PC-9 (cell line): ENCODE measurements at regions not wholly inside any gene's neighbourhood (a gene's known extent, or its start where the extent isn't known, plus 50 kb on each side); places are given as distances from the start of the nearest gene placed in this dataset.

Source experiments
- BruUV-seq: library from RNA; stranded (reverse); fragments of 400-500 nt; replicated peaks from 2 replicates; lab custom pipeline; 2021; lab: Mats Ljungman, UMichigan
- CTCF ChIA-PET: fragments of 300-600 bp; sonication (Branson Sonifier 250); formaldehyde crosslinking; loops from one replicate; lab custom pipeline; 2022; ENCODE audit warnings: antibody characterized with exemption; lab: Charles Lee
- POLR2A ChIA-PET: fragments of 300-600 bp; sonication (Branson Sonifier 250); formaldehyde crosslinking; loops from one replicate; lab custom pipeline; 2022; ENCODE audit warnings: antibody characterized with exemption; ENCODE audit not compliant: unreplicated experiment; lab: Charles Lee
- DNase-seq, 2 experiments: peaks; one replicate each; pipeline versions ENCODE4 v3.0.0 to v3.0.0-alpha.2; 2015 to 2022; ENCODE audit warnings: mixed read lengths in 1 of 2
- H2AFZ ChIP-seq: fragments of 200-600 bp; sonication (generic); 2 replicates; pipeline ENCODE4 v1.8.1; 2017; ENCODE audit warnings: antibody characterized with exemption
- H3F3A ChIP-seq: fragments of 200-600 bp; sonication (generic); 2 replicates; pipeline ENCODE4 v1.8.1; 2017; ENCODE audit warnings: antibody characterized with exemption, mild to moderate bottlenecking, low read depth; ENCODE audit not compliant: insufficient read depth
- H3K27ac ChIP-seq: fragments of 200-600 bp; sonication (generic); 2 replicates; pipeline ENCODE4 v1.6.1; 2016; ENCODE audit warnings: mixed run types
- H3K27me3 ChIP-seq: fragments of 200-600 bp; sonication (generic); 2 replicates; pipeline ENCODE4 v1.6.1; 2016; ENCODE audit warnings: low read depth, mixed run types; ENCODE audit not compliant: insufficient read depth
- H3K36me3 ChIP-seq: fragments of 200-600 bp; sonication (generic); 2 replicates; pipeline ENCODE4 v1.6.1; 2016; ENCODE audit warnings: low read depth, mixed run types
- H3K4me1 ChIP-seq: fragments of 200-600 bp; sonication (generic); replicated peaks from 2 replicates; pipeline ENCODE4 v1.6.1; 2016; ENCODE audit warnings: mixed run types; ENCODE audit not compliant: insufficient read depth
- H3K4me2 ChIP-seq: fragments of 200-600 bp; sonication (generic); 2 replicates; pipeline ENCODE4 v1.6.1; 2017; ENCODE audit warnings: mixed run types
- H3K4me3 ChIP-seq: fragments of 200-600 bp; sonication (generic); 2 replicates; pipeline ENCODE4 v1.6.1; 2016; ENCODE audit warnings: mixed run types
- H3K79me2 ChIP-seq: fragments of 200-600 bp; sonication (generic); 2 replicates; pipeline ENCODE4 v1.6.1; 2017; ENCODE audit warnings: low read depth, mixed run types
- H3K9me2 ChIP-seq: fragments of 200-600 bp; sonication (generic); 2 replicates; pipeline ENCODE4 v1.8.1; 2017; ENCODE audit warnings: mild to moderate bottlenecking; ENCODE audit not compliant: insufficient read depth
- H3K9me3 ChIP-seq: fragments of 200-600 bp; sonication (generic); 2 replicates; pipeline ENCODE4 v1.8.1; 2016; ENCODE audit warnings: low read depth; ENCODE audit not compliant: insufficient read depth
- H4K20me1 ChIP-seq: fragments of 200-600 bp; sonication (generic); 2 replicates; pipeline ENCODE4 v1.8.1; 2017; ENCODE audit not compliant: insufficient read depth
- EZH2 ChIP-seq: fragments of 200-600 bp; sonication (generic); IDR thresholded peaks from 2 replicates; pipeline ENCODE4 v1.8.0; 2017; ENCODE audit warnings: antibody characterized with exemption, low read depth
- intact Hi-C: fragments of 100-400 bp; cut with micrococcal nuclease; formaldehyde crosslinking; loops from one replicate; pipeline ENCODE4 v1.10.0; 2022; ENCODE audit not compliant: unreplicated experiment
- TF ChIP-seq, protein P1 (sequence below): fragments of 200-600 bp; sonication (generic); conservative IDR thresholded peaks from 2 replicates; pipeline ENCODE4 v1.6.1; 2017; ENCODE audit warnings: mixed run types, antibody characterized with exemption, mild to moderate bottlenecking, moderate library complexity

DNA sequence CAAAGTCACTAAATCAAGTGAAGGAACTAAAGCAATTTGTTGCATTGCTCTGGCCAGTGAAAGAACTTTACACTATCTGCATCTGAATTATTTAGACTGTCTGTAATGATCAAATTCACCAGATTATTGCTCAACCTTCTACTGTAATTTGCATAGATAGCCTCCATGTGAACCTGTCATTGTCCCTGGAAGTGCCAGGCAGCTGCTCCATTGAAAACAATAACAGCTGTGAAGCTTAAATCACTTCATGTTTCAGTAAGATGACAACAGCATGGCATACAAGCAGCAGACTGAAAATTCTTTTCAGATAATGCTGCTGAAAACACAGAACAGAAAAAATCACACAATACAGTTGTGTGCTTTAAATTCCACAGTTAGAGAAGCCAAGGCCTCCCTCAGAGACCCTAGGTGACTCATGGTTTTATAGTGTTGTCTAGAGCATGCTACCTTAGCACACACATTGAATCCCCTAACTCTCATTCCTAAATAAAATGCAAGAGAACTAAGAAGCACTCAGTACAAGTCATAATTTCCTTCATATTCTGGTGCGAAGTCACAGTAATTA is 248.9 kb downstream of the TPBG start:
- ChIA-PET CTCF (no interaction called here), POLR2A (no interaction called here)
- no peaks in the 10 kb centered on the region for H3K79me2 ChIP-seq
- no peaks in the 10 kb centered on the region for H3K9me2 ChIP-seq
- no peaks in the 10 kb centered on the region for H4K20me1 ChIP-seq
- no peak overlapping the region for H3K4me2 ChIP-seq
- H3K9me3 ChIP-seq: no peaks in the 10 kb centered on the region
- no peaks in the 10 kb centered on the region for H3K36me3 ChIP-seq
- TF ChIP-seq, protein P1, sequence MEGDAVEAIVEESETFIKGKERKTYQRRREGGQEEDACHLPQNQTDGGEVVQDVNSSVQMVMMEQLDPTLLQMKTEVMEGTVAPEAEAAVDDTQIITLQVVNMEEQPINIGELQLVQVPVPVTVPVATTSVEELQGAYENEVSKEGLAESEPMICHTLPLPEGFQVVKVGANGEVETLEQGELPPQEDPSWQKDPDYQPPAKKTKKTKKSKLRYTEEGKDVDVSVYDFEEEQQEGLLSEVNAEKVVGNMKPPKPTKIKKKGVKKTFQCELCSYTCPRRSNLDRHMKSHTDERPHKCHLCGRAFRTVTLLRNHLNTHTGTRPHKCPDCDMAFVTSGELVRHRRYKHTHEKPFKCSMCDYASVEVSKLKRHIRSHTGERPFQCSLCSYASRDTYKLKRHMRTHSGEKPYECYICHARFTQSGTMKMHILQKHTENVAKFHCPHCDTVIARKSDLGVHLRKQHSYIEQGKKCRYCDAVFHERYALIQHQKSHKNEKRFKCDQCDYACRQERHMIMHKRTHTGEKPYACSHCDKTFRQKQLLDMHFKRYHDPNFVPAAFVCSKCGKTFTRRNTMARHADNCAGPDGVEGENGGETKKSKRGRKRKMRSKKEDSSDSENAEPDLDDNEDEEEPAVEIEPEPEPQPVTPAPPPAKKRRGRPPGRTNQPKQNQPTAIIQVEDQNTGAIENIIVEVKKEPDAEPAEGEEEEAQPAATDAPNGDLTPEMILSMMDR: no peak
- no peak overlapping the region for H3K27ac ChIP-seq
- no TSS peak for BruUV-seq
- H3F3A ChIP-seq: no peaks in the 10 kb centered on the region
- H2AFZ ChIP-seq: no peak overlapping the region
- no peaks in the 10 kb centered on the region for H3K27me3 ChIP-seq
- H3K4me1 ChIP-seq: no peaks in the 10 kb centered on the region
- H3K4me3 ChIP-seq: no peak overlapping the region
- intact Hi-C loops: no loop called here
- no peak for DNase-seq

DNA sequence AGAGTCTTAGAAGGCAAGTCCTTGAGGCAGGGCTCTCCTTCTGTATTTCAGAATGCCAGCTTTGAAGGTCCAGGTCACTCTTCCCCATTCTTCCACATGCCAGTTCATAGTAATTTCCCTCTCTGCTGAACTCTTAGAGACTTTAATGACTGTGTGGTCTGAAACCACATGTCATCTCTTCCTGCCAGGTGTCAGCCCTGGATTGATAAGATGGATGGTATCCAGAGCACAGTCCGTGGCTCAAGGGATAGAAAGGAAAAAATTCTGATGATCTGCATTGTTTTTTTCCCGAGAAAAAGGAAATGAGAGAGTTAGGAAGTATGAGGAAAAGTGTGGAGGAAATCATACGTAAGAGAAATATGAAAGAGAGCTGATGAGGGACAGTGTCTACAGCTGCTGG is 250.9 kb downstream of the TPBG start:
- H3F3A ChIP-seq: no peaks in the 10 kb centered on the region
- CTCF ChIA-PET: interaction anchor here (0.7 kb wide), 1 partner anchor 598 kb away, joined by 3 read pairs; no protein-coding TSS in a partner anchor
- H3K4me2 ChIP-seq: no peak overlapping the region
- no peak for TF ChIP-seq EZH2
- H3K4me3 ChIP-seq: no peak overlapping the region
- H4K20me1 ChIP-seq: no peaks in the 10 kb centered on the region
- no peak overlapping the region for H3K27ac ChIP-seq
- no peaks in the 10 kb centered on the region for H3K27me3 ChIP-seq
- H3K79me2 ChIP-seq: no peaks in the 10 kb centered on the region
- no peaks in the 10 kb centered on the region for H3K9me3 ChIP-seq
- no peak for DNase-seq
- intact Hi-C loops: no loop called here
- POLR2A ChIA-PET: no interaction called here
- BruUV-seq: no TSS peak
- H3K9me2 ChIP-seq: no peaks in the 10 kb centered on the region
- no peaks in the 10 kb centered on the region for H3K4me1 ChIP-seq
- no peaks in the 10 kb centered on the region for H3K36me3 ChIP-seq
- no peak overlapping the region for H2AFZ ChIP-seq

DNA sequence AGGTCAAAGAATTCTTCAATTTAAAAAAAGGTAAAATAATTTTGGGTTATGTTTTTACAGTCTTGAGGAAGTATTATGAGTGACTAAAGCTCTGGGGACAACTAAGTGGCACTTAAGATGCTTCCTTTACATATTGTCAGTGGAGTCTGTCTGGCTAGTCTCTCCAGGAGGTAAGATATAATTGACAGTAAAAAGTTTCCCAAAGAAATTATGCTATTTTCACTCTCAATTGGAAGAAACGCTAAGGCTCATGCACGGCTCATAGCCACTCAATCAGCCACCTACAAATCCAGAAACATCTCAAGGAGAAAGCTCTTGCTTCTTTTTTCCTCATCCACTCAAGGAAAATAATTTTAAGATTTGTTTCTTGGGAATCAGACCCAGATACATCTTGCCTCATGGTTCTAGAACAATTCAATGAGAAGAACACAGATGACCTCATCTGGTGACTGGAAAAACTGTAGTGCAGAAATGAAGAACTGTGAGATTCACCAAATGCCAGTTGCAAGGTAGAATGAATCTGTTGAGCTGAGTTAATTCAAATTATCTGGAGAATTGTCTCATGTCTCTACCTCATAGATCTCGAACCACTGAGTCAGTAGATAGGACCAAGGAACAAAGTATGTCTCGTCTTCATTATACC is 252.9 kb downstream of the TPBG start:
- Histone ChIP-seq H4K20me1 (no peaks in the 10 kb centered on the region), H3K27ac (no peak overlapping the region), H2AFZ (no peak overlapping the region), H3K4me1 (no peaks in the 10 kb centered on the region), H3K36me3 (no peaks in the 10 kb centered on the region), H3K4me3 (no peak overlapping the region), H3K9me3 (no peaks in the 10 kb centered on the region), H3K27me3 (no peaks in the 10 kb centered on the region), H3K9me2 (no peaks in the 10 kb centered on the region), H3K79me2 (no peaks in the 10 kb centered on the region), H3K4me2 (no peak overlapping the region), H3F3A (no peaks in the 10 kb centered on the region)
- CTCF ChIA-PET: no interaction called here
- BruUV-seq: no TSS peak
- DNase-seq: no peak
- POLR2A ChIA-PET: interaction anchor here (0.7 kb wide), 1 partner anchor 14 kb away, joined by 3 read pairs; no protein-coding TSS in a partner anchor
- intact Hi-C loops: no loop called here
- TF ChIP-seq, protein P1: no peak
- TF ChIP-seq EZH2: no peak
